HG02884 (cell line): ENCODE measurements at regions not wholly inside any gene's neighbourhood (a gene's known extent, or its start where the extent isn't known, plus 50 kb on each side); places are given as distances from the start of the nearest gene placed in this dataset.

Source experiments
- ATAC-seq: cut with Tn5 transposase; IDR thresholded peaks from one replicate; pipeline ENCODE4 v1.9.1; 2021; ENCODE audit warnings: mild to moderate bottlenecking, moderate library complexity; ENCODE audit not compliant: unreplicated experiment

DNA sequence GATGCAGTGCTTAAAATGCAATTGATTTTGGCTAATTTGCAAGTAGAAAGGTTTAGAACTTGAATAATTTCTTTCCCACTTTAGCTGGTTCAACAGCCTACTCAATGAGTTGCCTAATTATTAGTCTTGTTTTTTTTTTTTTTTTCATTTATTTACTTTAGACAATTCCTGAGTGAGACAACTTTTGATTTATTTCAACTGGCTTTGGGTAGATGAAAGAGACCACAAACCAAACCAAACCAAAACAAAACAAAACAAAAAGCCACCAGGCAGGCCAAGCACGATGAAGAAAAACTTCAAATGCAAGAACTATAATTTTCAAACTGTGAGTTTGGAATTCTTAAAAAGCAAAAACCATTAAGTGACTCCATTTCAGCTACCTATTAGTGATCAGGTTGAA lies 469.9 kb downstream of the GBE1 start:
- ATAC-seq, result no peak

DNA sequence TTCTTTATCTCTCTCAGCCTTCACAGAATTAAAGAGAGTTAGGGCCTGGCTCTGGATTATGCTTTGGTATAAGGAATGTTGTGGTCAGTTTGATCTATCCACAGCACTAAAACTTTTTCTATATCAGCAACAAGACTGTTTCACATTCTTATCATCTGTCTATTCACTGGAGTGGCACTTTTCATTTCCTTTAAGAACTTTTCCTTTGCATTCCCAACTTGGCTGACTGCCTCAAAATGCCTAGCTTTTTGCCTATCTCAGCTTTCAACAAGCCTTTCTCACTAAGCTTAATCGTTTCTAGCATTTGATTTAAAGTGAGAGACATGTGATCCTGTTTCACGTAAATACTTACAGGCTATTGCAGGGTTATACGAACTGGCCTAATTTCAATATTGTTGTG lies 471.8 kb downstream of the GBE1 start:
- no peak for ATAC-seq

DNA sequence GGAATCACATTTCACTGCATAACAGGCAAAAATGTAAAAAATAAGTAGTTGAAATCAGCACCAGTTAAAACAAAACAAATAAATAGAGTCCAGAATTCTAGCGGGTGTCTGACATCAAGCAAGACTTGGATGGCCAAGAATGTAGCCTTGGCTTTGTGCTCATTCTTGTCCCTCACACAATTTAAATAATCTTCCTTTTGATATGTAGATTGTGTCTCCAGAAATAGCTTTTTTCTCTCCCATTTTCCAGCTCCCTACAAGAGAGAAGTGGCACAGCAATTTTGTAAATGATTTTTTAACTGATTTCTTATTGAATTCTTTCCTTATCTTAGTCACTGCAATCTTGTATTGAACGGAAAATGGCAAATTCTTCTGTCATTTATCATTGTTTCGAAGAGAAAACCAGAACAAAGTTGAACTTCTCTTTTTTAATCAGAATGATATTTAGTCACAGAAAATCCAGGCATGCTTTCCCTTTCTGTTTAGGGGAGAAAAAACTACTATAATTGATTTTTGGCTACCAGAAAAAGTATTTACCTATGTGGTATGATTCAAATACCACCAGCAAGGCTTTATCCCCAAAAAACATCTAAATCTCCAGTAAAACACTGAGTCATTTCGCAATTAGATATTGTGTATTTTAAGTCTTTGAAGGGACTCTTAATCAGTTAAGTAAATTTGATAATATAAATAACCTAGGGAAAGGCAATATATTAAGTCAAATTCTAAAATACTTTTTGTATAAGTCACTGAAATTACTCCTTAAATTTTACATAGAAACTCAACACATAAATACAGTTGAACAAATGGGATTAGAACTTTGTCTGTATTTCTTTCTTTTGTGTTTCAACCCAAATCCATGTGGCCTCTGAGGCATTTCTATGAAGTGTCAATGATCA lies 481.7 kb downstream of the GBE1 start:
- no peak for ATAC-seq

DNA sequence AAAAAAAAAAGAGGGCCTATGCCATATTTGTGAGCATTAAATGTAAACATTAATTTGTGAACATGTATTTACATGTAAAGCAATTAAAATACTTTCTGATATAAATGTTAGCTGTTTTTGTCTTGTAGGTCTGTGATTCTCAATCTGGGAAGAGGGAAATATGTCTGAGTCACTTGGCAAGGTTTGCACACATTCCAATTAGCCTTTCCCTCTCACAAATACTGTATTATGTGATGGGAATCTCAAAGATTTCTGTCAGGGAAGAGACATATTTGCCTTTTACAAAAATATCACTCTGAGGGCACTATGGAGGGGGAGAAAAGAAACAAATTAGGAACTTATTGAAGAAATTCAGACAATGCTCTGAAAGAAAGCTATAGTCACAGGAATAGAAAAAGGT lies 483.6 kb downstream of the GBE1 start:
- no peak for ATAC-seq

DNA sequence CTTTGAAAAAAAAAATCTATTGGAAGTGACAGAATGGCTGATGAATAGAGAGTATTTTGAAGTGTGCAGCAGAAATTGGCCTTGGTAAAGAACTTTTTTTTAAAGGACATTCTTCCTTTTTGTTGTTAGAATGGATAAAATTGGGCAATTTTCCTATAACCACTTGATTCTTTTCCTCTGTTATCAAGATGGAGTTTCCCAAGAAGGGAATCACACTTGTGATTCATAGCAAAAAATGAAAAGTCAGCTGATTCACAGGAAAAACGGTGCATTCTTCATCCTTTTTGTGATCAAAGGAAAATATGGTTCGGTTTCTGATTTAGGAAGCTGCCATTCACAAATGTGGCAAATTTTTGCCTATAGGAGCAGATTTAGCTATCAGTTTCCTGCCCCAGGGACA lies 486.8 kb downstream of the GBE1 start:
- no peak for ATAC-seq

- peak; percentile 77 for ATAC-seq
Measured at GRCh38 chr3:81270603-81271379, 490.7 kb downstream of the GBE1 start.

GRCh38 chr3:81268526-81268925 lies 492.9 kb downstream of the GBE1 start:
- ATAC-seq, result no peak

- no peak for ATAC-seq
Measured at GRCh38 chr3:81261996-81262395, 499.4 kb downstream of the GBE1 start.

- no peak for ATAC-seq
Measured at GRCh38 chr3:81255463-81255862, 506.0 kb downstream of the GBE1 start.

- no peak for ATAC-seq
Measured at GRCh38 chr3:81251096-81251495, 510.3 kb downstream of the GBE1 start.

DNA sequence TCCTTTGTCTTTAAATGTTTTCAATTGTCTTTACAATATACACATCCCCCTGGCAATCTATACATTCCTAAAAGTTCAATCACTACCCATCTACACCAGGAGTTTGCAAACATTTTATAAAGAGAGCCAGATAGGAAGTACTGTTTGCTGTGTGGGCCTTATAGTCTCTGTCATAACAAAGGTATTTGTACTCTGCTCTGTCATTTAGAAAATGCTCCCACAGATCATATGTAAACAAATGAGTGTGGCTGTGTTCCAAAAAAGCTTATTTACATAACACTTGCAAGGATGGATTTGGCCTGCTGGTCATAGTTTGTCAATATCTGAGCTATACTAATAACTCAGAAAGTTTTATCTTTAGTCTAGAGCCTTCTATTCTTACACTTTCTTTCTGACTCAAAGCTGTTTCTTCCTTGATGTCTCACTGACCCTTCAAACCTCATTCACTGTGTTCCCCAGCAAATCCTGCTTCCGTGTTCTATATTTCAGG lies 511.9 kb downstream of the GBE1 start:
- ATAC-seq, result peak; percentile 65

- no peak for ATAC-seq
Measured at GRCh38 chr3:81245501-81245900, 515.9 kb downstream of the GBE1 start.

- no peak for ATAC-seq
Measured at GRCh38 chr3:81245043-81245442, 516.4 kb downstream of the GBE1 start.

GRCh38 chr3:81244231-81244630 lies 517.2 kb downstream of the GBE1 start:
- ATAC-seq, result no peak

DNA sequence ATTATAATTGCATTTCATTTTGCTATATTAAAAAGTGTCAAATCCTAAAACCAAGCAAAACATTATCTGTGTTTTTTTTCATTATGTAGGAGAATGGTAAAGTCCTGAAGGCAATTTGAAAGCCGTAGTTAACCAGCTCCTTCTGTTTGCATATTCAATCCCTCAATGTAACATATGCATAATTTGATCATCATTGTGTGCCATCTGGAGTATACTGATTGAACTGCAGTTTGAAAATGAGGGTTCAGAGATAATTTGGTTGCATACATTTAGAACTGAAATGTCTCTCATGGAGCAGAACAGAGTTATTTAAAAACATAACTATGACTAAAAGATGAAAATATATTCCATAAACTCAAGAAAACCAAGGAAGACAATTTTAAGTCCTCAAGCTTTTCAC lies 518.6 kb downstream of the GBE1 start:
- peak; percentile 67 for ATAC-seq

GRCh38 chr3:81237181-81237580 lies 524.3 kb downstream of the GBE1 start:
- ATAC-seq, result no peak

- ATAC-seq, result no peak
Measured at GRCh38 chr3:81218023-81218422, 543.4 kb downstream of the GBE1 start.

DNA sequence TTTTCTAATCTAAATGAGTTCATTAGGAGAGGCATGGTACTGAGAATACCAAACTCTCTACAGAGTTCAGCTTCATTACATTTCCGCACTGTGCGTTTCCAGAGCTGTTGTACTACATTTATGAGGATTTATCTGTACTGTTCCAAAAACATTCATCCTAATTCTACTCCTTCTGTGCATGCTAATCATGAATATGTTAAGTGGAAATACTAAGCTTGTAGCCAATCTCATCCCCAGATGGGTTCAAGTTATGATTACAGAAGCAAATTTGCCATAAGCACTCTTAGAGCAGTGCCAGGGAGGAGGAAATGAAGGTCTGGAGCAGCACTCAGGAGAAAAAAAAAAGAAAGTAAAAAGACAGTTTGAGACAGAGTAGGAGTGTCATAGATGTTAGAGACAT lies 544.3 kb downstream of the GBE1 start:
- ATAC-seq, result no peak

GRCh38 chr3:81216192-81216591 lies 545.3 kb downstream of the GBE1 start:
- no peak for ATAC-seq

GRCh38 chr3:81214631-81215030 lies 546.8 kb downstream of the GBE1 start:
- no peak for ATAC-seq

GRCh38 chr3:81199587-81199986 lies 561.9 kb downstream of the GBE1 start:
- ATAC-seq, result no peak

DNA sequence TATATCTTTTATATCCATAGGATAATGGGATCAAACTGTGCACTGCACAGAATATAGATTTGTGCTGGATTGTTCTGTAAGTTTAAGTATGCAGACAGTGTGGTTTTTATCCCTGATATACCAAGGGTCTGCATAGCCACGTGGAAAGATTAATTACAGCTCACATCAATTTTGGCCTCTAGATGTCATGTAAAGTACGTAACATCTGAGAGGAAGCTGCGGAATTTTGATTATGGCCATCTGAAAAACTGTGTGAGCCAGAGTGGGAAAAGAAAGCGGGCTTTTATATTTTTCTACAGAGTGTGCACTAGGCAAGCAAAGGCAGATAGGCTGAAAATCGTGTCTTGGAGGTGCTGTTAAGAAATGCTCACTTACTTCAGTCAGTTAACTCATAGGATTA lies 562.7 kb downstream of the GBE1 start:
- no peak for ATAC-seq
